GM23338 (cell line): ENCODE measurements at regions not wholly inside any gene's neighbourhood (a gene's known extent, or its start where the extent isn't known, plus 50 kb on each side); places are given as distances from the start of the nearest gene placed in this dataset.

ENCODE experiments used
- ATAC-seq: fragments of 200-7000 bp; cut with Tn5 transposase; 3 replicates; pipeline ENCODE4 v1.9.1; 2020
- DNase-seq: peaks from one replicate; pipeline ENCODE4 v3.0.0-alpha.2; 2015; ENCODE audit warnings: low spot score
- H2AFZ ChIP-seq: fragments of 200-600 bp; sonication (generic); 2 replicates; pipeline ENCODE4 v1.8.0; 2016; ENCODE audit warnings: antibody characterized with exemption, mild to moderate bottlenecking, moderate library complexity
- H3F3A ChIP-seq: fragments of 200-600 bp; sonication (generic); replicated peaks from 2 replicates; pipeline ENCODE4 v1.8.0; 2017; ENCODE audit warnings: antibody characterized with exemption, mixed run types, low read depth
- H3K27ac ChIP-seq: fragments of 200-600 bp; sonication (generic); 2 replicates; pipeline ENCODE4 v1.6.1; 2016; ENCODE audit warnings: low read depth
- H3K27me3 ChIP-seq: fragments of 200-600 bp; sonication (generic); 2 replicates; pipeline ENCODE4 v1.8.0; 2016; ENCODE audit warnings: mild to moderate bottlenecking, mixed run types, moderate library complexity; ENCODE audit not compliant: insufficient read depth
- H3K36me3 ChIP-seq: fragments of 200-600 bp; sonication (generic); 2 replicates; pipeline ENCODE4 v1.8.0; 2016; ENCODE audit warnings: mild to moderate bottlenecking; ENCODE audit not compliant: insufficient read depth
- H3K4me1 ChIP-seq: fragments of 200-600 bp; sonication (generic); 2 replicates; pipeline ENCODE4 v1.8.0; 2016; ENCODE audit warnings: mild to moderate bottlenecking, moderate library complexity; ENCODE audit not compliant: insufficient read depth
- H3K4me2 ChIP-seq: fragments of 200-600 bp; sonication (generic); 2 replicates; pipeline ENCODE4 v1.7.1; 2017; ENCODE audit warnings: mixed run types
- H3K4me3 ChIP-seq: fragments of 200-600 bp; sonication (generic); 2 replicates; pipeline ENCODE4 v1.6.1; 2016; ENCODE audit warnings: mixed run types
- H3K79me2 ChIP-seq: fragments of 200-600 bp; sonication (generic); replicated peaks from 2 replicates; pipeline ENCODE4 v1.8.0; 2017; ENCODE audit warnings: mild to moderate bottlenecking; ENCODE audit not compliant: insufficient read depth
- H3K9me2 ChIP-seq: fragments of 200-600 bp; sonication (generic); 2 replicates; pipeline ENCODE4 v1.8.0; 2017; ENCODE audit not compliant: insufficient read depth
- H4K20me1 ChIP-seq: fragments of 200-600 bp; sonication (generic); replicated peaks from 2 replicates; pipeline ENCODE4 v1.8.0; 2017; ENCODE audit warnings: mild to moderate bottlenecking; ENCODE audit not compliant: insufficient read depth
- H3K27ac Mint-ChIP-seq: 2 replicates; pipeline ENCODE4 v1.8.0; 2020; ENCODE audit warnings: inconsistent platforms, mild to moderate bottlenecking, moderate library complexity, mixed read lengths
- H3K27me3 Mint-ChIP-seq: 3 replicates; pipeline ENCODE4 v1.8.0; 2022; ENCODE audit warnings: low read depth, mild to moderate bottlenecking, moderate library complexity, mixed read lengths, inconsistent platforms; ENCODE audit not compliant: insufficient read depth, poor library complexity
- H3K36me3 Mint-ChIP-seq: 3 replicates; pipeline ENCODE4 v1.8.0; 2021; ENCODE audit warnings: low read depth, mild to moderate bottlenecking, inconsistent platforms, moderate library complexity, mixed read lengths
- H3K4me1 Mint-ChIP-seq: 3 replicates; pipeline ENCODE4 v1.8.0; 2020; ENCODE audit warnings: mild to moderate bottlenecking, inconsistent platforms, mixed read lengths
- H3K4me3 Mint-ChIP-seq: 3 replicates; pipeline ENCODE4 v1.8.0; 2021; ENCODE audit warnings: moderate library complexity, mild to moderate bottlenecking, inconsistent platforms, mixed read lengths
- H3K9me3 Mint-ChIP-seq: 3 replicates; pipeline ENCODE4 v1.8.0; 2020; ENCODE audit warnings: moderate library complexity, mild to moderate bottlenecking, inconsistent platforms, mixed read lengths
- JUNB ChIP-seq: IDR thresholded peaks from one replicate; pipeline ENCODE4 v1.6.1; 2016; ENCODE audit warnings: antibody characterized with exemption; ENCODE audit not compliant: unreplicated experiment
- NANOG ChIP-seq: IDR thresholded peaks from 2 replicates; pipeline ENCODE4 v1.6.1; 2016; ENCODE audit warnings: antibody characterized with exemption, borderline replicate concordance
- STAT1 ChIP-seq: IDR thresholded peaks from one replicate; pipeline ENCODE4 v1.6.1; 2016; ENCODE audit warnings: antibody characterized with exemption; ENCODE audit not compliant: unreplicated experiment
- ZNF114 ChIP-seq: fragments of 250-450 bp; sonication (Bioruptor Pico); IDR thresholded peaks from 2 replicates; pipeline ENCODE4 v1.5.0; 2020; ENCODE audit warnings: mild to moderate bottlenecking, moderate library complexity
- ZNF331 ChIP-seq: fragments of 250-450 bp; sonication (Bioruptor Pico); IDR thresholded peaks from 2 replicates; pipeline ENCODE4 v1.5.0; 2020; ENCODE audit warnings: low read depth, mild to moderate bottlenecking, moderate library complexity
- TF ChIP-seq, protein P1 (sequence below): fragments of 250-450 bp; sonication (Bioruptor Pico); IDR thresholded peaks from 2 replicates; pipeline ENCODE4 v1.5.0; 2020; ENCODE audit warnings: mild to moderate bottlenecking, moderate library complexity
- TF ChIP-seq, protein P2 (sequence below): IDR thresholded peaks from one replicate; pipeline ENCODE4 v1.6.1; 2018; ENCODE audit warnings: antibody characterized with exemption; ENCODE audit not compliant: unreplicated experiment

DNA sequence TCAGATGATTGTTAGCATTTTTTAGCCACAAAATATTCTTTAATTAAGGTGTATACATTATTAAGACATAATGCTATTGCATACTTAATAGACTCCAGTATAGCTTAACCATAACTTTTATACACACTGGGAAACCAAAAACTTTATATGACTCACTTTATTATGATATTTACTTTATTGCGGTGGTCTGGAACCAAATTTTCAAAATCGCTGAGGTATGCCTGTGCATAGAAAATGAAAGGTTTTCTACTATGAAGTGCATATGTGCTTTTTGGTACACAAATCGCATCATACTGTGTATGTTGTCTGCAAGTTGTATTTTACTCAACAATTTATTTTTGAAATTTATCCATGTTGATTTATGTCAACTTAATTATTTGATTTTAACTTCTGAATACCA is 875.1 kb downstream of the SLC4A3 start (continued):
- TF ChIP-seq, protein P1, sequence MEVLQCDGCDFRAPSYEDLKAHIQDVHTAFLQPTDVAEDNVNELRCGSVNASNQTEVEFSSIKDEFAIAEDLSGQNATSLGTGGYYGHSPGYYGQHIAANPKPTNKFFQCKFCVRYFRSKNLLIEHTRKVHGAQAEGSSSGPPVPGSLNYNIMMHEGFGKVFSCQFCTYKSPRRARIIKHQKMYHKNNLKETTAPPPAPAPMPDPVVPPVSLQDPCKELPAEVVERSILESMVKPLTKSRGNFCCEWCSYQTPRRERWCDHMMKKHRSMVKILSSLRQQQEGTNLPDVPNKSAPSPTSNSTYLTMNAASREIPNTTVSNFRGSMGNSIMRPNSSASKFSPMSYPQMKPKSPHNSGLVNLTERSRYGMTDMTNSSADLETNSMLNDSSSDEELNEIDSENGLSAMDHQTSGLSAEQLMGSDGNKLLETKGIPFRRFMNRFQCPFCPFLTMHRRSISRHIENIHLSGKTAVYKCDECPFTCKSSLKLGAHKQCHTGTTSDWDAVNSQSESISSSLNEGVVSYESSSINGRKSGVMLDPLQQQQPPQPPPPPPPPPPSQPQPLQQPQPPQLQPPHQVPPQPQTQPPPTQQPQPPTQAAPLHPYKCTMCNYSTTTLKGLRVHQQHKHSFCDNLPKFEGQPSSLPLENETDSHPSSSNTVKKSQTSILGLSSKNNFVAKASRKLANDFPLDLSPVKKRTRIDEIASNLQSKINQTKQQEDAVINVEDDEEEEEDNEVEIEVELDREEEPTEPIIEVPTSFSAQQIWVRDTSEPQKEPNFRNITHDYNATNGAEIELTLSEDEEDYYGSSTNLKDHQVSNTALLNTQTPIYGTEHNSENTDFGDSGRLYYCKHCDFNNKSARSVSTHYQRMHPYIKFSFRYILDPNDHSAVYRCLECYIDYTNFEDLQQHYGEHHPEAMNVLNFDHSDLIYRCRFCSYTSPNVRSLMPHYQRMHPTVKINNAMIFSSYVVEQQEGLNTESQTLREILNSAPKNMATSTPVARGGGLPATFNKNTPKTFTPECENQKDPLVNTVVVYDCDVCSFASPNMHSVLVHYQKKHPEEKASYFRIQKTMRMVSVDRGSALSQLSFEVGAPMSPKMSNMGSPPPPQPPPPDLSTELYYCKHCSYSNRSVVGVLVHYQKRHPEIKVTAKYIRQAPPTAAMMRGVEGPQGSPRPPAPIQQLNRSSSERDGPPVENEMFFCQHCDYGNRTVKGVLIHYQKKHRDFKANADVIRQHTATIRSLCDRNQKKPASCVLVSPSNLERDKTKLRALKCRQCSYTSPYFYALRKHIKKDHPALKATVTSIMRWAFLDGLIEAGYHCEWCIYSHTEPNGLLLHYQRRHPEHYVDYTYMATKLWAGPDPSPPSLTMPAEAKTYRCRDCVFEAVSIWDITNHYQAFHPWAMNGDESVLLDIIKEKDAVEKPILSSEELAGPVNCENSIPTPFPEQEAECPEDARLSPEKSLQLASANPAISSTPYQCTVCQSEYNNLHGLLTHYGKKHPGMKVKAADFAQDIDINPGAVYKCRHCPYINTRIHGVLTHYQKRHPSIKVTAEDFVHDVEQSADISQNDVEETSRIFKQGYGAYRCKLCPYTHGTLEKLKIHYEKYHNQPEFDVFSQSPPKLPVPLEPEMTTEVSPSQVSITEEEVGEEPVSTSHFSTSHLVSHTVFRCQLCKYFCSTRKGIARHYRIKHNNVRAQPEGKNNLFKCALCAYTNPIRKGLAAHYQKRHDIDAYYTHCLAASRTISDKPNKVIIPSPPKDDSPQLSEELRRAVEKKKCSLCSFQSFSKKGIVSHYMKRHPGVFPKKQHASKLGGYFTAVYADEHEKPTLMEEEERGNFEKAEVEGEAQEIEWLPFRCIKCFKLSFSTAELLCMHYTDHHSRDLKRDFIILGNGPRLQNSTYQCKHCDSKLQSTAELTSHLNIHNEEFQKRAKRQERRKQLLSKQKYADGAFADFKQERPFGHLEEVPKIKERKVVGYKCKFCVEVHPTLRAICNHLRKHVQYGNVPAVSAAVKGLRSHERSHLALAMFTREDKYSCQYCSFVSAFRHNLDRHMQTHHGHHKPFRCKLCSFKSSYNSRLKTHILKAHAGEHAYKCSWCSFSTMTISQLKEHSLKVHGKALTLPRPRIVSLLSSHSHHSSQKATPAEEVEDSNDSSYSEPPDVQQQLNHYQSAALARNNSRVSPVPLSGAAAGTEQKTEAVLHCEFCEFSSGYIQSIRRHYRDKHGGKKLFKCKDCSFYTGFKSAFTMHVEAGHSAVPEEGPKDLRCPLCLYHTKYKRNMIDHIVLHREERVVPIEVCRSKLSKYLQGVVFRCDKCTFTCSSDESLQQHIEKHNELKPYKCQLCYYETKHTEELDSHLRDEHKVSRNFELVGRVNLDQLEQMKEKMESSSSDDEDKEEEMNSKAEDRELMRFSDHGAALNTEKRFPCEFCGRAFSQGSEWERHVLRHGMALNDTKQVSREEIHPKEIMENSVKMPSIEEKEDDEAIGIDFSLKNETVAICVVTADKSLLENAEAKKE, result no peak
- TF ChIP-seq ZNF331 (no peak), ZNF114 (CRISPR knock-in tag) (no peak), JUNB (no peak), NANOG (no peak)

DNA sequence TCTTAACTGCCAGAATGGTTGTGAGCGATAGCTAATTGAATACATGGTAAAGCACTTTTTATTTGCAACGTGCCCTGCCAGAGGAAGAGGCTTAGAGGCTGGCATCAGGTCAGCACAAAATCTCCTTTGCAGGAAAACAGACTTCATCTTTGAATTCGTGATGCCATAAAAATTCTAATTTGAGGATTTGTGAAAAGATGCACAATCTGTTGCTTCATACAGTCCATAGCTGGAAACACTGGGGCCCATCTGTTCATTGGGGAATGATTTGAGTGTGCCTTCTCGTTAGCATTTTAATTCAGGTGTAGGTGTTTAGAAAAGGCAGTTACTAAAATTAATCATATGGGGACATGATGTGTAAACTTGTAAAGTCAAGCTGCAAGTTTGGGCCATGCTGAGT is 876.0 kb downstream of the SLC4A3 start:
- peaks cover 4% of the 10 kb centered on the region for H3K27me3 Mint-ChIP-seq
- H3K4me1 Mint-ChIP-seq, result peaks cover 39% of the 10 kb centered on the region
- Histone ChIP-seq H3K27me3 (no peaks in the 10 kb centered on the region), H3K4me2 (no peak overlapping the region), H3K27ac (no peak overlapping the region), H3K4me3 (no peak overlapping the region), H3F3A (no peaks in the 10 kb centered on the region), H3K4me1 (peaks cover 35% of the 10 kb centered on the region), H3K79me2 (no peaks in the 10 kb centered on the region), H3K9me2 (peaks cover 24% of the 10 kb centered on the region), H4K20me1 (no peaks in the 10 kb centered on the region), H2AFZ (no peak overlapping the region), H3K36me3 (no peaks in the 10 kb centered on the region; the same call in 1 of the 2 replicates)
- H3K4me3 Mint-ChIP-seq, result no peak overlapping the region
- DNase-seq (no peak), ATAC-seq (no peak)
- H3K27ac Mint-ChIP-seq, result no peak overlapping the region
- H3K9me3 Mint-ChIP-seq, result peaks cover 11% of the 10 kb centered on the region
- H3K36me3 Mint-ChIP-seq, result peaks cover 19% of the 10 kb centered on the region
- TF ChIP-seq NANOG, result no peak
- TF ChIP-seq, protein P1, result no peak
- TF ChIP-seq STAT1, result no peak
- TF ChIP-seq, protein P2, sequence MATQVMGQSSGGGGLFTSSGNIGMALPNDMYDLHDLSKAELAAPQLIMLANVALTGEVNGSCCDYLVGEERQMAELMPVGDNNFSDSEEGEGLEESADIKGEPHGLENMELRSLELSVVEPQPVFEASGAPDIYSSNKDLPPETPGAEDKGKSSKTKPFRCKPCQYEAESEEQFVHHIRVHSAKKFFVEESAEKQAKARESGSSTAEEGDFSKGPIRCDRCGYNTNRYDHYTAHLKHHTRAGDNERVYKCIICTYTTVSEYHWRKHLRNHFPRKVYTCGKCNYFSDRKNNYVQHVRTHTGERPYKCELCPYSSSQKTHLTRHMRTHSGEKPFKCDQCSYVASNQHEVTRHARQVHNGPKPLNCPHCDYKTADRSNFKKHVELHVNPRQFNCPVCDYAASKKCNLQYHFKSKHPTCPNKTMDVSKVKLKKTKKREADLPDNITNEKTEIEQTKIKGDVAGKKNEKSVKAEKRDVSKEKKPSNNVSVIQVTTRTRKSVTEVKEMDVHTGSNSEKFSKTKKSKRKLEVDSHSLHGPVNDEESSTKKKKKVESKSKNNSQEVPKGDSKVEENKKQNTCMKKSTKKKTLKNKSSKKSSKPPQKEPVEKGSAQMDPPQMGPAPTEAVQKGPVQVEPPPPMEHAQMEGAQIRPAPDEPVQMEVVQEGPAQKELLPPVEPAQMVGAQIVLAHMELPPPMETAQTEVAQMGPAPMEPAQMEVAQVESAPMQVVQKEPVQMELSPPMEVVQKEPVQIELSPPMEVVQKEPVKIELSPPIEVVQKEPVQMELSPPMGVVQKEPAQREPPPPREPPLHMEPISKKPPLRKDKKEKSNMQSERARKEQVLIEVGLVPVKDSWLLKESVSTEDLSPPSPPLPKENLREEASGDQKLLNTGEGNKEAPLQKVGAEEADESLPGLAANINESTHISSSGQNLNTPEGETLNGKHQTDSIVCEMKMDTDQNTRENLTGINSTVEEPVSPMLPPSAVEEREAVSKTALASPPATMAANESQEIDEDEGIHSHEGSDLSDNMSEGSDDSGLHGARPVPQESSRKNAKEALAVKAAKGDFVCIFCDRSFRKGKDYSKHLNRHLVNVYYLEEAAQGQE, result no peak
